HEK293 (cell line): ENCODE measurements at regions not wholly inside any gene's neighbourhood (a gene's known extent, or its start where the extent isn't known, plus 50 kb on each side); places are given as distances from the start of the nearest gene placed in this dataset.
"Not testable (repeated sequence)": the region's sequence is repeated elsewhere in the genome, so short reads cannot be mapped to it uniquely, and the experiment has no call there.

Source experiments
- CTCF ChIA-PET: fragments of 350-600 bp; formaldehyde crosslinking; extraction: SDS; loops from one replicate; lab custom pipeline; 2021; ENCODE audit warnings: antibody characterized with exemption; lab: Yijun Ruan, JAX
- POLR2A ChIA-PET: fragments of 300-600 bp; formaldehyde crosslinking; extraction: SDS; loops from one replicate; lab custom pipeline; 2020; ENCODE audit warnings: antibody characterized with exemption, inconsistent platforms; lab: Yijun Ruan, JAX
- H3K27ac ChIP-seq: fragments of 200-500 bp; sonication (Bioruptor generic); 2 replicates; pipeline ENCODE4 v1.5.1; 2014; ENCODE audit warnings: low read depth, low read length, control low read depth, inconsistent platforms; ENCODE audit errors: extremely low read depth
- H3K36me3 ChIP-seq, 2 experiments: fragments of 200-500 bp in 1 of 2; sonication (Bioruptor generic) in 1 of 2; 1 replicate in 1 of 2; 2 replicates in 1 of 2; pipeline ENCODE4 v1.5.1; 2014 to 2017; ENCODE audit warnings: inconsistent platforms in 2 of 2, low read length in 2 of 2; ENCODE audit not compliant: control insufficient read depth in 2 of 2, insufficient read depth in 1 of 2
- H3K4me1 ChIP-seq: fragments of 200-500 bp; sonication (Bioruptor generic); 2 replicates; pipeline ENCODE4 v1.5.1; 2014; ENCODE audit warnings: mild to moderate bottlenecking, low read length, inconsistent platforms; ENCODE audit not compliant: control insufficient read depth, insufficient read depth
- H3K4me3 ChIP-seq: 2 replicates; pipeline ENCODE4 v1.5.1; 2011; ENCODE audit warnings: low read depth, mild to moderate bottlenecking, control low read depth, low read length, moderate library complexity
- H3K9me3 ChIP-seq: fragments of 200-500 bp; sonication (Bioruptor generic); 2 replicates; pipeline ENCODE4 v1.5.1; 2014; ENCODE audit warnings: low read depth, low read length, inconsistent platforms; ENCODE audit not compliant: control insufficient read depth, insufficient read depth

DNA sequence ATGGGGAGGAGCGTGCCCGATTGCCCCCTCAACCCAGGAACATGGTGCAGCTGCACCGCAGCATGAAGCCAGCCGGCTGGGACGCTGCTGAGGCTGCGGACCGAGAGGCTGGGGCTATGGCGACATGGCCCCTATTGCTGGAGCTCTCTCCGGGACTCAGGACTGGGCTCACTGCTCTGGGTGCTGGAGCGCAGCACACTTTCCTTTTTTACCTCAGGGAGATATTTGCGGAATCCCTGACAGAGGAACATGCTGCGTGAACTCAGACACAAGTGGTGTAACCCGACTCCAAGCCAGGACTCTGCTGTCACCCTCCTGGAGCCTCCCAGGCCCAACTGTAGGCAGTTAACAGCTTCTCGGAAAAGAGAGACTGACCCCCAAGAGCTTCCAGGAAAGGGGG lies 137.2 kb upstream of the NBPF9 start:
- H3K36me3 ChIP-seq, POLR2A ChIA-PET, H3K9me3 ChIP-seq, H3K4me3 ChIP-seq, CTCF ChIA-PET, H3K27ac ChIP-seq, H3K4me1 ChIP-seq: not testable (repeated sequence)

DNA sequence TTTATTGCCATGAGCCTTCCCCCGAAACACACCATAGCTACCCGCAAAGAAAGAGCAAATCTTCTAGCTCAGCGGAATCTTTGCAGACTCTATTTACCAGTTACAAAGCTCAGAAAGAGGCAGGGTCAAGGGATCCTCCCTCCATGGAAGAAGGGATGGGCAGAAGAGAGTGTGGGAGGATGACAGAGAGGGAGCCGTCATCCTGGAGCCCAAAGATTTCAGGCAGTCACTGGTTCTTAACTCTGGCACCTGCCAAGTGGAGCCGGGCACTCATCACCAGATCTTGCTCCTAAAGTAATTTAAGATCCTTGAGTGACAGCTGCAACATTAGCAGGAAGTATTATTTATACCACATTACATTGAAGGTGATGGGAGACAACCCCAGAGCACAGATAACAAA lies 137.9 kb upstream of the NBPF9 start:
- POLR2A ChIA-PET: not testable (repeated sequence)

GRCh38 chr1:149243572-149243971 lies 140.2 kb upstream of the NBPF9 start:
- H3K9me3 ChIP-seq, H3K4me3 ChIP-seq, H3K4me1 ChIP-seq, CTCF ChIA-PET, POLR2A ChIA-PET, H3K36me3 ChIP-seq, H3K27ac ChIP-seq: not testable (repeated sequence)

More for the DNA sequence above, 137.9 kb upstream of the NBPF9 start:
- H3K4me3 ChIP-seq, CTCF ChIA-PET, H3K27ac ChIP-seq, H3K36me3 ChIP-seq, H3K4me1 ChIP-seq, H3K9me3 ChIP-seq: not testable (repeated sequence)

DNA sequence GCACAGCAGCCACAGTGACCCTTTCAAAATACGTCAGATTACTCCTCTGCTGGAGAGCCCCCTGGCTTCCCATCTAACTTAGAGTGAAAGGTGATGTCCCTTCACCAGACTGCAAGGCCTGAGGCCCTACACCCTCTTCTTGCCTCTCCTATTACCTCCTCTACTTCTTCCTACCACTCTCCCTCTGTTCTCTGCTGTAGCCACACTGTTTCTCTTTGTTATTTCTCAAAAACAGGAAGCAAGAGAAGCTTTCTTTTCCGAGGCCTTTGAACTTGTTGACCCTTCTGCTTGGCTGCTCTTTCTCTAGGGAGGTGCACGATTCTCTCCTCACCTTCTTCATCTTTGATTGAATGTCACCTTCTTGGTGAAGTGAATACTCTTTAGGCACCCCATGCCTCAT lies 141.3 kb upstream of the NBPF9 start:
- H3K4me1 ChIP-seq, H3K9me3 ChIP-seq, H3K27ac ChIP-seq, POLR2A ChIA-PET, CTCF ChIA-PET, H3K36me3 ChIP-seq, H3K4me3 ChIP-seq: not testable (repeated sequence)

GRCh38 chr1:149246212-149246611 lies 142.9 kb upstream of the NBPF9 start:
- H3K4me1 ChIP-seq, H3K4me3 ChIP-seq, H3K36me3 ChIP-seq, H3K27ac ChIP-seq, CTCF ChIA-PET, H3K9me3 ChIP-seq, POLR2A ChIA-PET: not testable (repeated sequence)

GRCh38 chr1:149248610-149249009 lies 145.3 kb upstream of the NBPF9 start:
- CTCF ChIA-PET, H3K36me3 ChIP-seq, H3K4me3 ChIP-seq, H3K9me3 ChIP-seq, H3K27ac ChIP-seq, H3K4me1 ChIP-seq, POLR2A ChIA-PET: not testable (repeated sequence)

- H3K4me3 ChIP-seq, CTCF ChIA-PET: not testable (repeated sequence)
These were observed 146.6 kb upstream of the NBPF9 start for GRCh38 chr1:149249850-149250467.

GRCh38 chr1:149254894-149255847 lies 151.8 kb upstream of the NBPF9 start:
- CTCF ChIA-PET, H3K4me1 ChIP-seq, H3K9me3 ChIP-seq, H3K4me3 ChIP-seq, H3K36me3 ChIP-seq, POLR2A ChIA-PET, H3K27ac ChIP-seq: not testable (repeated sequence)

More at GRCh38 chr1:149249850-149250467, 146.6 kb upstream of the NBPF9 start:
- H3K36me3 ChIP-seq, H3K9me3 ChIP-seq, H3K4me1 ChIP-seq, POLR2A ChIA-PET, H3K27ac ChIP-seq: not testable (repeated sequence)

DNA sequence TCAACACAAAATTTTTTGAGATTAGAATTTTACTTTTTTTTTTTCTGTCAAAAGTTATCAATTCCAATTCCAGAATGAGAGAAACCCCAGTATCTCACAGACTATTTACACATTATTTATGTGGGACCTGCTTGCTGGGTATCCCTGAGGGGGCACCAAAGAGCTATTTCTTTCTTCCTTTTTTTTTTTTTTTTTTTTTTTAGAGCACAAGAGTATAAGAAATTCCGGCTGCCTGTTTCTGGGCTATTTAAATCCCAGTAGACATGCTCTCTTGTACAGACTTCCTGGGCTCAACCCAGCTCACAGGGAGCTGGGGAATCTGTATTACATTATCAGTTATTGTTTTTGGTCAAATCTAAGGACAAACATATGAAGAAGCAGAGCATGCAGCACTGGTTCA lies 156.9 kb upstream of the NBPF9 start:
- POLR2A ChIA-PET, H3K4me1 ChIP-seq, H3K4me3 ChIP-seq, H3K9me3 ChIP-seq, CTCF ChIA-PET, H3K27ac ChIP-seq, H3K36me3 ChIP-seq: not testable (repeated sequence)

GRCh38 chr1:149260736-149261340 lies 157.5 kb upstream of the NBPF9 start:
- POLR2A ChIA-PET, H3K9me3 ChIP-seq, H3K27ac ChIP-seq, H3K36me3 ChIP-seq, CTCF ChIA-PET, H3K4me1 ChIP-seq, H3K4me3 ChIP-seq: not testable (repeated sequence)

DNA sequence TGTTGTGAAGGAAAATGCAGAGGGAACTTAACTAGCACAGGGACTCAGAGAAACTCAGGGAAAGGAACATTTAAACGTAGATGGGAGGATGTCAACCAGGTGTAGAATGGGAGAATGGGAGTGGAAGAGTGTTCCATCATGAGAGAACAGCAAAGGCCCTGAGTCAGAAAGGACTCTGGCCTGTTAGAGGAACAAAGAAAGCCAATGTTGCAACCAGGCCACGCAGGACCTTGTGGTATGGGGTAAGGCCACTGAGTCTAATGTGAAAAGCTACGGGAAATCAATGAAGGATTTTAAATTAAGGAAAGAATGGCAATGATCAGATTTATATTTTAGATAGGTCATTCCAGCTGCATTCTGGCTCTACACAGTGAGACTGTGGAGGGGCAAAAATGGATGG lies 163.9 kb upstream of the NBPF9 start:
- H3K36me3 ChIP-seq, H3K27ac ChIP-seq, POLR2A ChIA-PET, H3K4me3 ChIP-seq, H3K9me3 ChIP-seq, H3K4me1 ChIP-seq, CTCF ChIA-PET: not testable (repeated sequence)
